Transverse colon (tissue), 4 donors: ENCODE measurements at regions not wholly inside any gene's neighbourhood (a gene's known extent, or its start where the extent isn't known, plus 50 kb on each side); places are given as distances from the start of the nearest gene placed in this dataset.

Source experiments
- DNase-seq: peaks from one replicate; pipeline ENCODE4 v3.0.0-alpha.2; 2019
- H3K27ac ChIP-seq, 4 donors: fragments of 200-600 bp; sonication (generic); 2 replicates each; pipeline ENCODE4 v1.5.1; 2016 to 2018; ENCODE audit warnings: inconsistent platforms in 4 of 4
- H3K27me3 ChIP-seq: fragments of 200-600 bp; sonication (generic); 2 replicates; pipeline ENCODE4 v1.5.1; 2017; ENCODE audit warnings: inconsistent platforms
- H3K36me3 ChIP-seq, 4 donors: fragments of 200-600 bp; sonication (generic); 2 replicates each; pipeline ENCODE4 v1.5.1; 2017 to 2019; ENCODE audit warnings: inconsistent platforms in 4 of 4
- H3K4me1 ChIP-seq, 4 donors: fragments of 200-600 bp; sonication (generic); 2 replicates each; pipeline ENCODE4 v1.5.1; 2017 to 2020; ENCODE audit warnings: inconsistent platforms in 4 of 4
- H3K4me3 ChIP-seq, 4 donors: fragments of 200-600 bp; sonication (generic); 1 replicate in 1 of 4; 2 replicates in 3 of 4; pipeline versions ENCODE4 v1.5.1 to v1.6.1; 2017 to 2019; ENCODE audit warnings: inconsistent platforms in 4 of 4
- H3K9me3 ChIP-seq, 2 donors: fragments of 200-600 bp; sonication (generic); 2 replicates each; pipeline ENCODE4 v1.5.1; 2017 to 2019; ENCODE audit warnings: inconsistent platforms in 2 of 2
- EP300 ChIP-seq: sonication (generic); formaldehyde crosslinking; IDR thresholded peaks from one replicate; pipeline ENCODE4 v1.6.1; 2017; ENCODE audit warnings: antibody characterized with exemption, low read depth
- POLR2A ChIP-seq: fragments of 450-650 bp; IDR thresholded peaks from one replicate; pipeline ENCODE4 v1.6.1; 2016; ENCODE audit warnings: antibody characterized with exemption, mild to moderate bottlenecking, moderate library complexity
- POLR2AphosphoS5 ChIP-seq, 3 donors: sonication (generic); formaldehyde crosslinking; IDR thresholded peaks; one replicate each; pipeline ENCODE4 v1.6.1; 2016; ENCODE audit warnings: antibody characterized with exemption in 3 of 3
- WGBS, 2 donors: methylation state at CpG; one replicate each; pipeline ENCODE4 v1.1.5; 2018; ENCODE audit warnings: low coverage in 1 of 2; 5-methylcytosine and 5-hydroxymethylcytosine counted together
- in situ Hi-C, 4 donors: fragments of 200-750 bp; cut with MboI; loops; one replicate each; pipeline versions ENCODE4 v1.15.0 to v1.15.1; 2017; ENCODE audit warnings: low sequenced_read_pairs in 3 of 4, low pct_ligation_motif_present in 1 of 4, low pct_unique_long_range_greater_than_20kb in 1 of 4
- intact Hi-C: fragments of 100-400 bp; cut with DNase I; formaldehyde crosslinking; loops from one replicate; pipeline ENCODE4 v1.15.1; 2023; ENCODE audit warnings: low total_unique reads
- TF ChIP-seq, protein P1 (sequence below), 5 experiments: fragments of 200-600 bp in 3 of 5; fragments of 450-650 bp in 2 of 5; sonication (generic) in 3 of 5; IDR thresholded peaks; 1 replicate in 2 of 5; 2 replicates in 3 of 5; pipeline ENCODE4 v1.5.1; 2016 to 2017; ENCODE audit warnings: antibody characterized with exemption in 5 of 5, inconsistent platforms in 3 of 5, mild to moderate bottlenecking in 2 of 5, moderate library complexity in 1 of 5

- in situ Hi-C loops, result no loop called here
Observed at GRCh38 chr18:1914489-1914888, 656.8 kb downstream of the METTL4 start.

DNA sequence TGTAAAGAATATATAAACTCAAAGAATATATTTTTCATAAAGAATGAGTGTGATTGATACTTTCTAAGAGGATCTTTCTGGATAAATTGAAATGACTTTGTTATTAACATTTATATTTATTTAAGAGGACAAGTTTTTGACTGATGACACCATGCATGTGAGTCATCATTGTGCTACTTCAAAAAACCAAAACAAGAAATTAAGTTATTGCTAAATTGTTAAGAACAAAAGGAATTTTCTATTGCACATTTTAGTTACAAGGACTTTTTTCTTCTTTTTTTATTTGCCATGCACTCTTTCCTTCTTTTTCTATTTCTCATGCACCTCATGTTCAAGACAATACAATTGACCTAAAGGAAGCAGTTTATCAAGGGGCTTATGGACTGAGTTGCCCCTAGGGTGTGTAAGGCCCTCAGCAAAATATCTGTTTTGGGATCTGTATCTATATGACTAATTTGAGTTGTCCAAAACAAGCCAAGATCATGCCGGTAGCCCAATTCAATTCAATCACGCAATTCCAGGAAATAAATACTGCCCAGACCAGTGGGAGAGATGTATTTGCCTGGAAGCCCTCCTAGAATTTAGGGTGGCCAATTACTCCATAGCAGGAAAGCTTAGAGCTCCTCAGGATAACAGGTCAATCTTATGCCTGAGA, 654.3 kb downstream of the METTL4 start:
- Histone ChIP-seq H3K9me3 (peaks cover 5 to 12% of the 10 kb centered on the region in 2 donors), H3K27me3 (no peaks in the 10 kb centered on the region), H3K4me3 (no peak overlapping the region), H3K36me3 (no peaks in the 10 kb centered on the region), H3K4me1 (no peaks in the 10 kb centered on the region), H3K27ac (no peak overlapping the region)
- intact Hi-C loops (no loop called here), in situ Hi-C loops (no loop called here)
- 92% methylated on average over 2 of the region's 2 CpGs; no CpG with 5 or more reads in 1 of the 2 donors for WGBS, 2 donors
- TF ChIP-seq POLR2A, result no peak
- TF ChIP-seq EP300, result no peak
- TF ChIP-seq, protein P1, sequence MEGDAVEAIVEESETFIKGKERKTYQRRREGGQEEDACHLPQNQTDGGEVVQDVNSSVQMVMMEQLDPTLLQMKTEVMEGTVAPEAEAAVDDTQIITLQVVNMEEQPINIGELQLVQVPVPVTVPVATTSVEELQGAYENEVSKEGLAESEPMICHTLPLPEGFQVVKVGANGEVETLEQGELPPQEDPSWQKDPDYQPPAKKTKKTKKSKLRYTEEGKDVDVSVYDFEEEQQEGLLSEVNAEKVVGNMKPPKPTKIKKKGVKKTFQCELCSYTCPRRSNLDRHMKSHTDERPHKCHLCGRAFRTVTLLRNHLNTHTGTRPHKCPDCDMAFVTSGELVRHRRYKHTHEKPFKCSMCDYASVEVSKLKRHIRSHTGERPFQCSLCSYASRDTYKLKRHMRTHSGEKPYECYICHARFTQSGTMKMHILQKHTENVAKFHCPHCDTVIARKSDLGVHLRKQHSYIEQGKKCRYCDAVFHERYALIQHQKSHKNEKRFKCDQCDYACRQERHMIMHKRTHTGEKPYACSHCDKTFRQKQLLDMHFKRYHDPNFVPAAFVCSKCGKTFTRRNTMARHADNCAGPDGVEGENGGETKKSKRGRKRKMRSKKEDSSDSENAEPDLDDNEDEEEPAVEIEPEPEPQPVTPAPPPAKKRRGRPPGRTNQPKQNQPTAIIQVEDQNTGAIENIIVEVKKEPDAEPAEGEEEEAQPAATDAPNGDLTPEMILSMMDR (IDR thresholded peaks at IDR 0.05), result no peak
- TF ChIP-seq POLR2AphosphoS5 (IDR thresholded peaks at IDR 0.05), result no peak
- no peak for DNase-seq

More at GRCh38 chr18:1914489-1914888, 656.8 kb downstream of the METTL4 start:
- H3K36me3 ChIP-seq, result no peaks in the 10 kb centered on the region
- H3K27ac ChIP-seq, result no peak overlapping the region
- TF ChIP-seq POLR2A (no peak), EP300 (no peak), POLR2AphosphoS5 (IDR thresholded peaks at IDR 0.05) (no peak)
- TF ChIP-seq, protein P1 (IDR thresholded peaks at IDR 0.05), result no peak
- no peaks in the 10 kb centered on the region for H3K27me3 ChIP-seq
- H3K4me3 ChIP-seq, result no peak overlapping the region
- DNase-seq, result no peak
- no peaks in the 10 kb centered on the region for H3K4me1 ChIP-seq
- H3K9me3 ChIP-seq, result peaks cover 12 to 19% of the 10 kb centered on the region in 2 donors
- intact Hi-C loops, result no loop called here

DNA sequence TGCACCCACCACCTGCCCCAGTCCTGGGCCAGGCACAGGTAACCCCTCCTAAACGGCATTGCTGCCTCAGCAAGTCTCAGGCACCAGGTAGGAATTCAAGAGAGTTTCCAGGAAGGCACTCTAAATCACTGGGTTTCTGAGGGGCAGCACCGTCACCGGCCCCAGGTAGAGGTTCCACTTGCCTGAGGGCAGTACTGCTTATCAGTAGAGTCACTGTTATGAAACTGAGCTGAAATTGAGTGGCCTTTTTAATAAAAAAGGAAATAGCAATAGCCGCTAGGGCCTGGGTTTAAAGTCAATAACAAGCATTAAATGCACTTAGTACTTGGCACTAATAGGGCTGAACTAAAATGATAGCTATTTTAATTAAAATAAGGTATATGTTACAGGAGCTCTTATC, 653.7 kb downstream of the METTL4 start:
- intact Hi-C loops (no loop called here), in situ Hi-C loops (no loop called here)
- H3K9me3 ChIP-seq, result peaks cover 5 to 12% of the 10 kb centered on the region in 2 donors
- no peaks in the 10 kb centered on the region for H3K36me3 ChIP-seq
- DNase-seq, result no peak
- TF ChIP-seq POLR2AphosphoS5 (IDR thresholded peaks at IDR 0.05) (no peak), POLR2A (no peak), EP300 (no peak)
- TF ChIP-seq, protein P1 (IDR thresholded peaks at IDR 0.05), result no peak
- no peak overlapping the region for H3K4me3 ChIP-seq
- no peak overlapping the region for H3K27ac ChIP-seq
- no peaks in the 10 kb centered on the region for H3K27me3 ChIP-seq
- H3K4me1 ChIP-seq, result no peaks in the 10 kb centered on the region
- 83% methylated on average over 1 to 4 of the region's 4 CpGs for WGBS, 2 donors

DNA sequence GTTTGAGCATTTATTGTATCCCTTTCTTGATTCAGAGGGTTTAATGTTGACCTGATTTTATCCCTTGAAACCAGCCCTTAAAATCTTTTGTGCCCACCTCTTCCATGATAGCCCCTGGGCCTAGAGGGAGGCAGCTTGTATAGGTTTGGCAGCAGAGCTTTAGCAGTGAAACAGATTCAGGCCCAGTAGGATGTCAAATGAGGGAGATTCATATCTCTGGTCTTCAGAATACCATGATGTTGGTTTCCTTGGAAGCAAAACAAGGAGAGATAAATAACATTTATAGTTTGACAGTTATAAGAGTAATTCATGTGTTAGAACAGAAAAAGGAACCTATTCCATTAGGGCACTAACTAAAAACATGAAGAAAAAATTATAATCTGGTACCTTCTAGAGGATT, 649.2 kb downstream of the METTL4 start:
- no peak overlapping the region for H3K4me3 ChIP-seq
- no peak for DNase-seq
- H3K27ac ChIP-seq, result no peak overlapping the region
- no peaks in the 10 kb centered on the region for H3K9me3 ChIP-seq
- H3K27me3 ChIP-seq, result no peaks in the 10 kb centered on the region
- intact Hi-C loops, result no loop called here
- H3K4me1 ChIP-seq, result no peaks in the 10 kb centered on the region
- TF ChIP-seq POLR2AphosphoS5 (IDR thresholded peaks at IDR 0.05) (no peak), EP300 (no peak), POLR2A (no peak)
- TF ChIP-seq, protein P1 (IDR thresholded peaks at IDR 0.05), result no peak
- in situ Hi-C loops, result no loop called here
- no peaks in the 10 kb centered on the region for H3K36me3 ChIP-seq
